Activated CD4-positive, alpha-beta T cell treated with anti-CD3 and anti-CD28 coated beads, Interleukin-2, Interleukin-6, amounts not matched to agents 100 ng/mL and 50 ng/mL, durations not matched to agents 16 hours and 8 hours (primary cell): ENCODE measurements at regions not wholly inside any gene's neighbourhood (a gene's known extent, or its start where the extent isn't known, plus 50 kb on each side); places are given as distances from the start of the nearest gene placed in this dataset.

Experiments used
- DNase-seq: peaks from one replicate; pipeline ENCODE4 v3.0.0-alpha.2; 2020

GRCh38 chr5:56048124-56048523 is 53.4 kb upstream of the IL6ST start:
- DNase-seq, result no peak

GRCh38 chr5:56047448-56047847 is 52.7 kb upstream of the IL6ST start:
- DNase-seq, result no peak

- DNase-seq, result no peak
Measured at GRCh38 chr5:56045469-56045868, 50.7 kb upstream of the IL6ST start.

GRCh38 chr5:56044746-56045428 is 50.1 kb upstream of the IL6ST start:
- peak; percentile 19 for DNase-seq
